SW 1271 (cell line): ENCODE measurements at regions not wholly inside any gene's neighbourhood (a gene's known extent, or its start where the extent isn't known, plus 50 kb on each side); places are given as distances from the start of the nearest gene placed in this dataset.

Experiments
- DNase-seq, 2 experiments: peaks; one replicate each; lab custom pipeline; 2025; lab: John Stamatoyannopoulos, UW

GRCh38 chr7:35339811-35340210, 85.9 kb upstream of the TBX20 start:
- DNase-seq: no peak

DNA sequence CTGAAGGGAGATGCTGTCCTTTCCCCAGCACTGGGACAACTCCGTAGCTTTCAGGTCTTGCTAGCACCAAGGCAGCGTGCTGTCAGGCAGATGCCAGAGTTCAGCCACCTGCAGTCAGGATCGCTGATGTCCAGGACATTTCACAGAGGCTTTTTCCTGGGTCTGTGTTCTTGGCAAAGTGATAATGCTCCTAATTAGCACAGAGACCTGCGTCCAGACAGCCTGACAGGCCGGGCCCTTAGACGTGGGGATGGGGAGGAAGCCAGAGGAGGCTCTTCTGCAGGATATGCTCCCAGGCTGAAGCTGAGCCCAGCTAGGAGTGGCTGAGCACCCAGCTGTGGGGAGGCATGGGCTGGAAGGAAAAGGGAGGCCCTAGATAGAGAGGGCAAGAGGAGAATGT, 82.5 kb upstream of the TBX20 start:
- no peak for DNase-seq

GRCh38 chr7:35334506-35334905, 80.6 kb upstream of the TBX20 start:
- DNase-seq: no peak

- DNase-seq: no peak
These were observed 79.4 kb upstream of the TBX20 start for GRCh38 chr7:35333265-35333664.

DNA sequence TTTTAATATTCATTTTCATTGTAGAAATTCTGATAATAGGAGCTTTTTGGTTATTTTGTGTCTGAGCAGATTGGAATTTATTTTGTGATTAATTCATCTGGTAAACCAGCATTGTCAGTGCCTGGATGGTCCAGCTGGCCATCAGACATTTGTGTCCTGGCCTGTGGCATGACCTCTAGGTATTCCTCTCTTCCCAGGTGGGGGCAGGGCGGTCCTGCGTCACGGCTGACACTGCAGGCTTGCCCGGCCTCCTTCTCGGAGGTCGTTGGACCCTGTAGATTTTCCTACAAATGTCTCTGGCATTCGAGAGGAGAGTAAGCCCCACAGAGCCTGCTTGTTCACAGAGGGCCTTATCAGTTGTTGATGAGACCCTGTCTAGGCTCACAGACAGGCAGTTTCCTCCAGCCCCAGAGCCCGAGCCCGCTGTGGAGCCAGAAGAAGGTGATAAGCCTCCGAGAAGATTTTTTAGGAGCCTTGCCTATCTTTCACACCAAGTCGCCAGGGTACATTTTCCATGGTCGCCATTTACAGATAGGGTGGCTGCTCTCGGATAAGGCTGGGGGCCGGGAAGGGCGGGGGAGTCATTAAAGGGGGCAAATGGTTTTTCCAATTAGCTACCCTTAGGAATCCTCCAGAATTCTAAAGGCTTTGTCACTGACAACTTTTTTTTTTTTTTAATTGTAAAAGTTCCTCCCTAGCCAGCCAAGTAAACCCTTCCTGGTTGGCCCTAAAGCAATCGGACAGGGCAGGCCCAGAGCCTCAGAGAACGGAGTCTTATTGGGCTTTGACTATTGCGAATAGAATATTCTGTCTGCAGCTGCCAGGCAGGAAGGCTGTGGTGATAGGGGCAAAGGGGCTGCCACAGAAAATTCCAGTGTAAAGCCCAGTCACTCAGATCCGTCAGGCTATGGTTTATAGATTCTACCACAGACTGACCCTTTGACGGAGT, 78.1 kb upstream of the TBX20 start:
- DNase-seq: no peak

DNA sequence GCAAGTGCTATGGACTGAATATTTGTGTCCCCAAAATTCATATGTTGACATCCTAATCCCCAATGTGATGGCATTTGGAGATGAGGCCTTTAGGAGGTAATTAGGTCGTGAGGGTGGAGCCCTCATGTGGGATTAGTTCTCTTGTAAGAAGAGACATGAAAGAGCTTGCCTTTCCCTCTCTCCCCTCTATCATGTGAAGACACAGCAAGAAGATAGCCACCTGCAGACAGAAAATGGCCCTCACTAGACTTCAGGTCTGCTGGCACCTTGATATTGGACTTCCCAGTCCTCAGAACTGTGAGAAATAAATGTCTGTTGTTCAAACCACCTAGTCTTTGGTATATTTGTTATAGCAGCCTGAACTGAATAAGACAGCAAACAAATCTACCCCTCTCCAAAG, 75.1 kb upstream of the TBX20 start:
- DNase-seq: no peak

DNA sequence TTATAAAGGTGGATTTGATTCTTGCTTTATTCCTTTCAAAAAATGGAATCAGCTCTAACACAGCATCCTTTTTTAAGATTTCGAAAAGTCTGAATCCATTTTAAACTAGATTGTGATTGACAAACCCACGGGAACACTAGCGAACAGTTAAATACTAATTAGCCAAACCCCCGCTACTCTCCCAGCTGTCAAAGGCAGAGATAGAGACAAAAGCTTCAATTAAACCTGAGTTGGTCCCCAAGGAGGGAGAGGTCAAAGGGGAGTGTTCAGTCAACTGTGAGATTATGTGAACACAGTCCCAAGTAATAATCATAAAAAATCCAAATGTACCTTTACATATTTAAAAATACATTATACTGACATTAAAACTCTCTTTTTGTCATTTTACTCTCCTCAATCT, 65.7 kb upstream of the TBX20 start:
- no peak for DNase-seq

GRCh38 chr7:35316549-35316948, 62.6 kb upstream of the TBX20 start:
- no peak for DNase-seq

DNA sequence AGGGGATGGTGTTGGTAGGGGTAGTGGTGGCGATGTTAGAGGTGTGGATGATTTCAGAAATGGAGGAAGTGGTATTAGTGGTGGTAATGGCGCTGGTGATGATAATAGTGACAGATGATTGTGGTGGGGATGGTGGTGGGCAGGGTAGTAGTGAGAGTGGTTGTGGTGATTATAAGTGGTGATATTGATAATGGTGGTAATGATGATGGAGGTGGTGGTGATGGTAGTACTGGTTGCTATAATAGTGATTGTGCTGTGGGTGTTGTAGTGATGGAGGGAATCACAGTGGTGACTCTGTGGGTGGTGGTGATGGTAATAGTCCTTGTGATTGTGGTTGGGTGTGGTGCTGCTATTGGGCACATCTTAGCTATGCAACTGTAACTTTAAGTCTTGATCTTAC, 61.6 kb upstream of the TBX20 start:
- no peak for DNase-seq

DNA sequence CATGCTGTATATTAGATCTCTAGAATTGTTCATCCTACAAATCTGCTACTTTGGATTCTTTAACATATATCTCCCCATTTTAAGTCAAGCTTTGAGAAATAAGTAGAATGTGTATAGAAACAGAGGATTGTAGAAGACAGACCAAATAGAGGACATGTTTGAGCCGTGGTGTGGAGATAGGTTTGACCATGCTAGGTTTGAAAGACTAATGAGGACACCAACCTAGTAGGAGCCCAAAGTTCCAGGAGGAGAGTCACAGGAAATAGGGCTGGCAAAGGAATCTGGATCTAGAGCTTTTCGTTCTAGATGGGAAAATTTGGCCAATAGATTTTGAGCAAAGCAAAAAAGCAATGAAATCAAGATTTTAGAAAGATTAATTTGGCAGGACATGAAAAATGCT, 60.5 kb upstream of the TBX20 start:
- no peak for DNase-seq

- DNase-seq: no peak
These were observed 59.7 kb upstream of the TBX20 start for GRCh38 chr7:35313575-35313974.
